Fibroblast of lung (primary cell): ENCODE measurements at regions not wholly inside any gene's neighbourhood (a gene's known extent, or its start where the extent isn't known, plus 50 kb on each side); places are given as distances from the start of the nearest gene placed in this dataset.

Experiments
- DNase-seq, 2 donors: peaks; one replicate each; pipeline versions ENCODE4 v3.0.0 to v3.0.0-alpha.2; 2010; ENCODE audit warnings: low read depth in 2 of 2
- H2AFZ ChIP-seq: 2 replicates; pipeline ENCODE4 v1.5.1; 2012; ENCODE audit warnings: low read length, control low read depth, inconsistent platforms
- H3K27ac ChIP-seq: 2 replicates; pipeline ENCODE4 v1.5.1; 2011; ENCODE audit warnings: low read length, control low read depth; ENCODE audit not compliant: insufficient read depth
- H3K27me3 ChIP-seq: 2 replicates; pipeline ENCODE4 v1.5.1; 2011; ENCODE audit warnings: mild to moderate bottlenecking, low read length; ENCODE audit not compliant: control insufficient read depth, insufficient read depth
- H3K36me3 ChIP-seq: 2 replicates; pipeline ENCODE4 v1.5.1; 2011; ENCODE audit warnings: low read length; ENCODE audit not compliant: control insufficient read depth, insufficient read depth
- H3K4me1 ChIP-seq: 2 replicates; pipeline ENCODE4 v1.5.1; 2011; ENCODE audit warnings: low read length; ENCODE audit not compliant: control insufficient read depth, insufficient read depth; ENCODE audit errors: extremely low read depth
- H3K4me2 ChIP-seq: 2 replicates; pipeline ENCODE4 v1.5.1; 2011; ENCODE audit warnings: low read length, control low read depth; ENCODE audit not compliant: insufficient read depth; ENCODE audit errors: extremely low read depth
- H3K4me3 ChIP-seq, 4 experiments: fragments of 200-600 bp in 1 of 4; sonication (generic) in 1 of 4; replicated peaks in 1 of 4; 2 replicates each; pipeline ENCODE4 v1.5.1; 2011 to 2016; ENCODE audit warnings: low read length in 4 of 4, low read depth in 3 of 4, mild to moderate bottlenecking in 3 of 4, control low read depth in 2 of 4, inconsistent platforms in 1 of 4, mixed read lengths in 1 of 4; ENCODE audit not compliant: insufficient read depth in 1 of 4; ENCODE audit errors: control extremely low read depth in 1 of 4
- H3K79me2 ChIP-seq: 2 replicates; pipeline ENCODE4 v1.5.1; 2012; ENCODE audit warnings: mild to moderate bottlenecking, low read length, inconsistent platforms; ENCODE audit not compliant: control insufficient read depth, insufficient read depth
- H3K9ac ChIP-seq: 2 replicates; pipeline ENCODE4 v1.5.1; 2011; ENCODE audit warnings: mild to moderate bottlenecking, low read length, control low read depth; ENCODE audit not compliant: insufficient read depth
- H3K9me3 ChIP-seq: 2 replicates; pipeline ENCODE4 v1.5.1; 2012; ENCODE audit warnings: low read depth, low read length; ENCODE audit not compliant: control insufficient read depth, insufficient read depth
- H4K20me1 ChIP-seq: 2 replicates; pipeline ENCODE4 v1.5.1; 2011; ENCODE audit warnings: low read length; ENCODE audit not compliant: control insufficient read depth, insufficient read depth; ENCODE audit errors: extremely low read depth
- CTCF ChIP-seq, 2 donors: IDR thresholded peaks in 1 of 2; conservative IDR thresholded peaks in 1 of 2; 1 replicate in 1 of 2; 2 replicates in 1 of 2; pipeline ENCODE4 v1.5.1; 2011 to 2012; ENCODE audit warnings: low read length in 2 of 2, control low read depth in 1 of 2, inconsistent platforms in 1 of 2, low read depth in 1 of 2, mild to moderate bottlenecking in 1 of 2
- EZH2 ChIP-seq: IDR thresholded peaks from 2 replicates; pipeline ENCODE4 v1.5.1; 2012; ENCODE audit warnings: low read length, control low read depth, mild to moderate bottlenecking; ENCODE audit errors: missing control alignments

GRCh38 chr5:118279540-118280294, 708.6 kb downstream of the DTWD2 start:
- H3K36me3 ChIP-seq = no peaks in the 10 kb centered on the region
- no peaks in the 10 kb centered on the region for H4K20me1 ChIP-seq
- H3K4me2 ChIP-seq = no peak overlapping the region
- no peaks in the 10 kb centered on the region for H3K27me3 ChIP-seq
- no peaks in the 10 kb centered on the region for H3K79me2 ChIP-seq
- no peak for TF ChIP-seq CTCF (conservative IDR thresholded peaks at IDR 0.05 in 1 of 2, IDR thresholded peaks at IDR 0.05 in 1 of 2; ENCODE audit: low read depth in 1 of 2, low read length in 2 of 2)
- TF ChIP-seq EZH2 = no peak
- H3K27ac ChIP-seq = no peak overlapping the region
- H3K9me3 ChIP-seq = no peaks in the 10 kb centered on the region
- no peaks in the 10 kb centered on the region for H3K4me1 ChIP-seq
- DNase-seq = no peak
- H2AFZ ChIP-seq = no peak overlapping the region
- H3K4me3 ChIP-seq = no peak overlapping the region
- H3K9ac ChIP-seq = no peak overlapping the region

- H3K36me3 ChIP-seq = no peaks in the 10 kb centered on the region
- H3K9me3 ChIP-seq = no peaks in the 10 kb centered on the region
- no peak overlapping the region for H3K4me3 ChIP-seq
- no peak for DNase-seq
- no peaks in the 10 kb centered on the region for H3K27me3 ChIP-seq
- no peak for TF ChIP-seq EZH2
- TF ChIP-seq CTCF (conservative IDR thresholded peaks at IDR 0.05 in 1 of 2, IDR thresholded peaks at IDR 0.05 in 1 of 2; ENCODE audit: low read depth in 1 of 2, low read length in 2 of 2) = no peak
- H4K20me1 ChIP-seq = no peaks in the 10 kb centered on the region
- H2AFZ ChIP-seq = no peak overlapping the region
- no peaks in the 10 kb centered on the region for H3K4me1 ChIP-seq
- no peak overlapping the region for H3K27ac ChIP-seq
- no peak overlapping the region for H3K4me2 ChIP-seq
- no peaks in the 10 kb centered on the region for H3K79me2 ChIP-seq
- H3K9ac ChIP-seq = no peak overlapping the region
These were observed 717.8 kb downstream of the DTWD2 start for GRCh38 chr5:118270526-118270925.

GRCh38 chr5:118258223-118258622, 730.1 kb downstream of the DTWD2 start:
- Histone ChIP-seq H4K20me1 (no peaks in the 10 kb centered on the region), H3K4me2 (no peak overlapping the region), H3K9me3 (no peaks in the 10 kb centered on the region), H3K4me1 (no peaks in the 10 kb centered on the region), H2AFZ (no peak overlapping the region), H3K27ac (no peak overlapping the region), H3K36me3 (no peaks in the 10 kb centered on the region), H3K9ac (no peak overlapping the region), H3K79me2 (no peaks in the 10 kb centered on the region), H3K27me3 (no peaks in the 10 kb centered on the region), H3K4me3 (no peak overlapping the region)
- TF ChIP-seq CTCF (conservative IDR thresholded peaks at IDR 0.05 in 1 of 2, IDR thresholded peaks at IDR 0.05 in 1 of 2; ENCODE audit: low read depth in 1 of 2, low read length in 2 of 2) (no peak), EZH2 (no peak)
- DNase-seq = no peak
